Esophagus squamous epithelium (tissue), 4 donors: ENCODE measurements at regions not wholly inside any gene's neighbourhood (a gene's known extent, or its start where the extent isn't known, plus 50 kb on each side); places are given as distances from the start of the nearest gene placed in this dataset.

Experiments
- POLR2A ChIP-seq, 4 donors: fragments of 450-650 bp; IDR thresholded peaks; one replicate each; pipeline ENCODE4 v1.6.1; 2017; ENCODE audit warnings: antibody characterized with exemption in 4 of 4, mild to moderate bottlenecking in 4 of 4, moderate library complexity in 3 of 4
- TF ChIP-seq, protein P1 (sequence below), 6 experiments: fragments of 450-650 bp in 4 of 6; fragments of 200-600 bp in 2 of 6; sonication (generic) in 2 of 6; IDR thresholded peaks; one replicate each; pipeline ENCODE4 v1.5.1; 2016 to 2019; ENCODE audit warnings: antibody characterized with exemption in 6 of 6, mild to moderate bottlenecking in 4 of 6, moderate library complexity in 4 of 6

DNA sequence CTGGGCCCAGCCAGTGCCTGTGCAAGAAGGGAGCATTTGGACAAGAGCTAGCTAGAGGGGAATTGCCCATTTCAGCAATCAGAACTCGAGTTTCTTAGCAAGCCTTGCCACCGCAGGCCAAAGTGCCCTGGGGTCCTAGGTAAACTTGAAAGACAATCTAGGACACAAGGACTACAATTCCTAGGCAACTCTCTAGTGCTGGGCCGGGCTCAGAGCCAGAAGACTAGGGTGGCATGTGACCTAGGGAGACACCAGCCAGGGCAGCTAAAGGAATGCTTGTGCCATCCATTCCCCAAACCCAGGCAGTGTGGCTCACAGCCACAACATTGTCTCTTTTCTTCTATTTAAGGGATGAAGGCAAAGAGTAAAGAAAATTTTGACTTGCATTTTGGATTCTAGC, 205.0 kb downstream of the BMP4 start:
- TF ChIP-seq POLR2A (IDR thresholded peaks at IDR 0.05), result no peak
- TF ChIP-seq, protein P1, sequence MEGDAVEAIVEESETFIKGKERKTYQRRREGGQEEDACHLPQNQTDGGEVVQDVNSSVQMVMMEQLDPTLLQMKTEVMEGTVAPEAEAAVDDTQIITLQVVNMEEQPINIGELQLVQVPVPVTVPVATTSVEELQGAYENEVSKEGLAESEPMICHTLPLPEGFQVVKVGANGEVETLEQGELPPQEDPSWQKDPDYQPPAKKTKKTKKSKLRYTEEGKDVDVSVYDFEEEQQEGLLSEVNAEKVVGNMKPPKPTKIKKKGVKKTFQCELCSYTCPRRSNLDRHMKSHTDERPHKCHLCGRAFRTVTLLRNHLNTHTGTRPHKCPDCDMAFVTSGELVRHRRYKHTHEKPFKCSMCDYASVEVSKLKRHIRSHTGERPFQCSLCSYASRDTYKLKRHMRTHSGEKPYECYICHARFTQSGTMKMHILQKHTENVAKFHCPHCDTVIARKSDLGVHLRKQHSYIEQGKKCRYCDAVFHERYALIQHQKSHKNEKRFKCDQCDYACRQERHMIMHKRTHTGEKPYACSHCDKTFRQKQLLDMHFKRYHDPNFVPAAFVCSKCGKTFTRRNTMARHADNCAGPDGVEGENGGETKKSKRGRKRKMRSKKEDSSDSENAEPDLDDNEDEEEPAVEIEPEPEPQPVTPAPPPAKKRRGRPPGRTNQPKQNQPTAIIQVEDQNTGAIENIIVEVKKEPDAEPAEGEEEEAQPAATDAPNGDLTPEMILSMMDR (IDR thresholded peaks at IDR 0.05), result no peak
